H9 (cell line): ENCODE measurements at regions not wholly inside any gene's neighbourhood (a gene's known extent, or its start where the extent isn't known, plus 50 kb on each side); places are given as distances from the start of the nearest gene placed in this dataset.

Source experiments
- DNase-seq: peaks from one replicate; pipeline ENCODE4 v3.0.0-alpha.2; 2017
- H2AFZ ChIP-seq: one replicate; pipeline ENCODE4 v1.6.1; 2013; ENCODE audit warnings: mild to moderate bottlenecking, low read length, control low read depth, moderate library complexity
- H2AK5ac ChIP-seq: 2 replicates; pipeline ENCODE4 v1.6.1; 2013; ENCODE audit warnings: low read length, control low read depth, mixed read lengths; ENCODE audit not compliant: insufficient read length
- H2BK120ac ChIP-seq: one replicate; pipeline ENCODE4 v1.6.1; 2013; ENCODE audit warnings: low read depth, mild to moderate bottlenecking, low read length, control low read depth, inconsistent platforms; ENCODE audit not compliant: poor library complexity, severe bottlenecking
- H2BK12ac ChIP-seq: 2 replicates; pipeline ENCODE4 v1.6.1; 2013; ENCODE audit warnings: low read length, control low read depth, mixed read lengths, low read depth; ENCODE audit not compliant: insufficient read length
- H2BK15ac ChIP-seq: 2 replicates; pipeline ENCODE4 v1.6.1; 2013; ENCODE audit warnings: low read depth, low read length, control low read depth
- H2BK20ac ChIP-seq: one replicate; pipeline ENCODE4 v1.6.1; 2013; ENCODE audit warnings: low read depth, mild to moderate bottlenecking, low read length, control low read depth, inconsistent platforms; ENCODE audit not compliant: poor library complexity, severe bottlenecking
- H2BK5ac ChIP-seq: 2 replicates; pipeline ENCODE4 v1.6.1; 2013; ENCODE audit warnings: low read length, control low read depth, mixed read lengths; ENCODE audit not compliant: insufficient read length
- H3K14ac ChIP-seq: 2 replicates; pipeline ENCODE4 v1.6.1; 2013; ENCODE audit warnings: low read length, control low read depth; ENCODE audit not compliant: insufficient read depth
- H3K18ac ChIP-seq: 2 replicates; pipeline ENCODE4 v1.6.1; 2013; ENCODE audit warnings: low read depth, mild to moderate bottlenecking, mixed read lengths, low read length, control low read depth; ENCODE audit not compliant: insufficient read length
- H3K23ac ChIP-seq: 2 replicates; pipeline ENCODE4 v1.6.1; 2013; ENCODE audit warnings: low read length, control low read depth, mixed read lengths, low read depth; ENCODE audit not compliant: insufficient read length
- H3K23me2 ChIP-seq: 2 replicates; pipeline ENCODE4 v1.6.1; 2013; ENCODE audit warnings: low read depth, mild to moderate bottlenecking, mixed read lengths, low read length, control low read depth; ENCODE audit not compliant: insufficient read length, poor library complexity, severe bottlenecking
- H3K27ac ChIP-seq: 2 replicates; pipeline ENCODE4 v1.5.1; 2013; ENCODE audit warnings: low read length, control low read depth, mixed read lengths, low read depth; ENCODE audit not compliant: insufficient read length
- H3K27me3 ChIP-seq: 2 replicates; pipeline ENCODE4 v1.6.1; 2013; ENCODE audit warnings: low read length, control low read depth, inconsistent platforms; ENCODE audit not compliant: insufficient read depth
- H3K4ac ChIP-seq: 2 replicates; pipeline ENCODE4 v1.6.1; 2013; ENCODE audit warnings: low read depth, mild to moderate bottlenecking, control low read depth, inconsistent platforms, low read length, moderate library complexity
- H3K4me1 ChIP-seq: 2 replicates; pipeline ENCODE4 v1.6.1; 2013; ENCODE audit warnings: low read length, control low read depth, inconsistent platforms; ENCODE audit not compliant: insufficient read depth
- H3K4me2 ChIP-seq: 2 replicates; pipeline ENCODE4 v1.6.1; 2013; ENCODE audit warnings: low read length, control low read depth, mixed read lengths; ENCODE audit not compliant: insufficient read length, insufficient read depth
- H3K56ac ChIP-seq: 2 replicates; pipeline ENCODE4 v1.6.1; 2013; ENCODE audit warnings: low read depth, mild to moderate bottlenecking, mixed read lengths, low read length, control low read depth; ENCODE audit not compliant: insufficient read length
- H3K79me1 ChIP-seq: 2 replicates; pipeline ENCODE4 v1.6.1; 2013; ENCODE audit warnings: low read depth, mild to moderate bottlenecking, moderate library complexity, low read length, control low read depth, inconsistent platforms; ENCODE audit not compliant: insufficient read depth, poor library complexity, severe bottlenecking
- H3K79me2 ChIP-seq: 2 replicates; pipeline ENCODE4 v1.6.1; 2013; ENCODE audit warnings: low read length, control low read depth, inconsistent platforms; ENCODE audit not compliant: insufficient read depth
- H3K9ac ChIP-seq: 2 replicates; pipeline ENCODE4 v1.6.1; 2013; ENCODE audit warnings: low read length, control low read depth, mixed read lengths; ENCODE audit not compliant: insufficient read length; ENCODE audit errors: extremely low read depth
- H3K9me3 ChIP-seq: one replicate; pipeline ENCODE4 v1.6.1; 2013; ENCODE audit warnings: low read depth, low read length, inconsistent platforms; ENCODE audit not compliant: control insufficient read depth
- H3T11ph ChIP-seq: one replicate; pipeline ENCODE4 v1.6.1; 2013; ENCODE audit warnings: mild to moderate bottlenecking, low read length, control low read depth, inconsistent platforms
- H4K20me1 ChIP-seq: one replicate; pipeline ENCODE4 v1.6.1; 2013; ENCODE audit not compliant: control insufficient read depth, insufficient read length, insufficient read depth
- H4K5ac ChIP-seq: 2 replicates; pipeline ENCODE4 v1.6.1; 2013; ENCODE audit warnings: low read depth, mild to moderate bottlenecking, mixed read lengths, low read length, control low read depth; ENCODE audit not compliant: insufficient read length
- H4K8ac ChIP-seq: replicated peaks from 2 replicates; pipeline ENCODE4 v1.6.1; 2013; ENCODE audit warnings: low read length, control low read depth, mixed read lengths, low read depth; ENCODE audit not compliant: insufficient read length
- H4K91ac ChIP-seq: 2 replicates; pipeline ENCODE4 v1.6.1; 2013; ENCODE audit warnings: low read depth, mild to moderate bottlenecking, moderate library complexity, mixed read lengths, low read length, control low read depth; ENCODE audit not compliant: insufficient read length
- H3K27ac Mint-ChIP-seq, 3 experiments: 2 replicates in 2 of 3; 3 replicates in 1 of 3; pipeline ENCODE4 v1.8.0; 2020 to 2021; ENCODE audit warnings: mixed read lengths in 3 of 3, mild to moderate bottlenecking in 1 of 3, moderate library complexity in 1 of 3
- H3K27me3 Mint-ChIP-seq: 2 replicates; pipeline ENCODE4 v1.8.0; 2021; ENCODE audit warnings: low read depth, mild to moderate bottlenecking, moderate library complexity, mixed read lengths
- H3K36me3 Mint-ChIP-seq, 3 experiments: 2 replicates in 2 of 3; 3 replicates in 1 of 3; pipeline ENCODE4 v1.8.0; 2020 to 2021; ENCODE audit warnings: low read depth in 3 of 3, mixed read lengths in 3 of 3; ENCODE audit not compliant: insufficient read depth in 1 of 3
- H3K4me1 Mint-ChIP-seq, 2 experiments: 2 replicates each; pipeline ENCODE4 v1.8.0; 2020; ENCODE audit warnings: mixed read lengths in 2 of 2
- H3K4me3 Mint-ChIP-seq, 2 experiments: 2 replicates in 1 of 2; 3 replicates in 1 of 2; pipeline ENCODE4 v1.8.0; 2020 to 2021; ENCODE audit warnings: mild to moderate bottlenecking in 2 of 2, mixed read lengths in 2 of 2, moderate library complexity in 1 of 2
- H3K9me3 Mint-ChIP-seq, 2 experiments: 2 replicates in 1 of 2; 3 replicates in 1 of 2; pipeline ENCODE4 v1.8.0; 2020; ENCODE audit warnings: mild to moderate bottlenecking in 2 of 2, mixed read lengths in 2 of 2, moderate library complexity in 1 of 2
- WGBS: extraction: QIAGEN DNeasy Blood & Tissue Kit; methylation state at CpG from one replicate; pipeline ENCODE4 v1.1.7; 2013; ENCODE audit warnings: missing lambda C conversion rate, low lambda C conversion rate, mixed read lengths; ENCODE audit not compliant: insufficient read length; ENCODE audit errors: extremely low coverage; 5-methylcytosine and 5-hydroxymethylcytosine counted together
- TF ChIP-seq, protein P1 (sequence below): fragments of 200-600 bp; sonication (generic); conservative IDR thresholded peaks from 3 replicates; pipeline ENCODE4 v1.8.0; 2021; ENCODE audit warnings: antibody characterized with exemption, mild to moderate bottlenecking

- Histone ChIP-seq H2BK5ac (no peak overlapping the region), H2BK15ac (no peak overlapping the region; the same call in 1 of the 2 replicates), H3T11ph (no peak overlapping the region), H3K27me3 (no peaks in the 10 kb centered on the region), H2AFZ (no peak overlapping the region), H3K79me2 (no peaks in the 10 kb centered on the region), H3K14ac (no peak overlapping the region), H3K4me1 (peaks cover 4% of the 10 kb centered on the region; the same call in 1 of the 2 replicates), H3K23me2 (no peaks in the 10 kb centered on the region), H2BK20ac (no peak overlapping the region), H2AK5ac (no peak overlapping the region), H3K18ac (no peak overlapping the region), H4K5ac (no peak overlapping the region), H3K56ac (no peak overlapping the region), H4K20me1 (no peaks in the 10 kb centered on the region), H4K91ac (no peak overlapping the region), H3K4me2 (no peak overlapping the region), H4K8ac (no peak overlapping the region), H3K79me1 (no peaks in the 10 kb centered on the region), H3K9ac (no peak overlapping the region), H2BK12ac (no peak overlapping the region), H3K23ac (no peak overlapping the region), H3K27ac (no peak overlapping the region), H2BK120ac (no peak overlapping the region), H3K9me3 (no peaks in the 10 kb centered on the region), H3K4ac (no peak overlapping the region)
- H3K27ac Mint-ChIP-seq: peak overlapping the region in 2 of 3 experiments; percentile 0 to 21; a peak in 4 of 7 replicates
- TF ChIP-seq, protein P1, sequence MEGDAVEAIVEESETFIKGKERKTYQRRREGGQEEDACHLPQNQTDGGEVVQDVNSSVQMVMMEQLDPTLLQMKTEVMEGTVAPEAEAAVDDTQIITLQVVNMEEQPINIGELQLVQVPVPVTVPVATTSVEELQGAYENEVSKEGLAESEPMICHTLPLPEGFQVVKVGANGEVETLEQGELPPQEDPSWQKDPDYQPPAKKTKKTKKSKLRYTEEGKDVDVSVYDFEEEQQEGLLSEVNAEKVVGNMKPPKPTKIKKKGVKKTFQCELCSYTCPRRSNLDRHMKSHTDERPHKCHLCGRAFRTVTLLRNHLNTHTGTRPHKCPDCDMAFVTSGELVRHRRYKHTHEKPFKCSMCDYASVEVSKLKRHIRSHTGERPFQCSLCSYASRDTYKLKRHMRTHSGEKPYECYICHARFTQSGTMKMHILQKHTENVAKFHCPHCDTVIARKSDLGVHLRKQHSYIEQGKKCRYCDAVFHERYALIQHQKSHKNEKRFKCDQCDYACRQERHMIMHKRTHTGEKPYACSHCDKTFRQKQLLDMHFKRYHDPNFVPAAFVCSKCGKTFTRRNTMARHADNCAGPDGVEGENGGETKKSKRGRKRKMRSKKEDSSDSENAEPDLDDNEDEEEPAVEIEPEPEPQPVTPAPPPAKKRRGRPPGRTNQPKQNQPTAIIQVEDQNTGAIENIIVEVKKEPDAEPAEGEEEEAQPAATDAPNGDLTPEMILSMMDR: no peak
- peaks cover 29 to 30% of the 10 kb centered on the region in 2 experiments for H3K4me1 Mint-ChIP-seq
- no peaks in the 10 kb centered on the region for H3K36me3 Mint-ChIP-seq
- no peak for DNase-seq
- H3K27me3 Mint-ChIP-seq: no peaks in the 10 kb centered on the region
- no peaks in the 10 kb centered on the region for H3K9me3 Mint-ChIP-seq
- no peak overlapping the region; a peak in 1 of 5 replicates for H3K4me3 Mint-ChIP-seq
- WGBS: no CpG with 5 or more reads among the region's 8 CpGs
These were observed 524.8 kb downstream of the FUT8 start for GRCh38 chr14:65937079-65937959.
